ENCODE measurements at regions not wholly inside any gene's neighbourhood (a gene's known extent, or its start where the extent isn't known, plus 50 kb on each side); places are given as distances from the start of the nearest gene placed in this dataset.

DNA sequence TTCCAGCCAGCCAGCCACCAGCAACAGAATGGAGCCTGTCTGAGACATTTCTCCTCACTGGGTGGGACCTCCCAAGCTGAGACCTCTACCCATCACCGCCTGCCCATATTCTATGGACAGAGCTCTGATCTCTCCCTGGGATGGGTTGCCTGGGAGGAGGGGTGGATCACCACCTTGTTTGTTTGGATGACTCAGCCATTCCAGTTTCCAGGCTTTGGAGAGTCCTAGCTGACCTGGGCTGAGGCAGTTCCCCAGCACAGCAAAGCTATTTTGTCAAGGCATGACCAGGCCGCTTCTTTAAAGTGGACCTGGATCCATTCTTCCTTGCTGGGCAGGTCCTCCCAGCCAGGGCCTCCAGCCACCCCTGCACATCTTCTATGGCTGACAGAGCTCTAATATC lies 982.3 kb downstream of the DNAJB9 start:
- no peak overlapping the region for H3K27ac ChIP-seq (ENCODE audit: low read depth in 1 of 2, low read length in 2 of 2)
- 95% methylated on average over 2 of the region's 2 CpGs for WGBS
- H3K4me3 ChIP-seq (ENCODE audit: low read depth in 1 of 3, low read length in 3 of 3), result no peak overlapping the region
- no peaks in the 10 kb centered on the region for H3K4me1 ChIP-seq (ENCODE audit: control insufficient read depth in 4 of 4, insufficient read depth in 4 of 4, low read length in 3 of 4)
- no peak for DNase-seq (ENCODE audit: low spot score)
- no peak overlapping the region for H3K9ac ChIP-seq (ENCODE audit: low read depth in 1 of 2, low read length in 2 of 2)
- H3K27me3 ChIP-seq (ENCODE audit: control insufficient read depth in 4 of 4, insufficient read depth in 4 of 4, low read length in 3 of 4), result no peaks in the 10 kb centered on the region
- no peaks in the 10 kb centered on the region for H3K36me3 ChIP-seq (ENCODE audit: control insufficient read depth in 4 of 4, insufficient read depth in 3 of 4, low read depth in 1 of 4, low read length in 3 of 4)
- no peak for TF ChIP-seq ZBTB33 (IDR thresholded peaks at IDR 0.05)
- TF ChIP-seq SP1 (IDR thresholded peaks at IDR 0.05), result no peak
- no peak for TF ChIP-seq YY1 (IDR thresholded peaks at IDR 0.05)
- TF ChIP-seq EGR1 (IDR thresholded peaks at IDR 0.05; ENCODE audit: low read depth in 2 of 2), result no peak
- TF ChIP-seq MAX (IDR thresholded peaks at IDR 0.05), result no peak
- no peak for TF ChIP-seq NR2F2 (IDR thresholded peaks at IDR 0.05)
- TF ChIP-seq RXRA (IDR thresholded peaks at IDR 0.05), result no peak
- no peak for TF ChIP-seq ATF3 (IDR thresholded peaks at IDR 0.05)
- H3K9me3 ChIP-seq (ENCODE audit: control insufficient read depth in 4 of 4, low read length in 3 of 4), result peaks cover 0 to 4% (median under 1%) of the 10 kb centered on the region in 4 donors

DNA sequence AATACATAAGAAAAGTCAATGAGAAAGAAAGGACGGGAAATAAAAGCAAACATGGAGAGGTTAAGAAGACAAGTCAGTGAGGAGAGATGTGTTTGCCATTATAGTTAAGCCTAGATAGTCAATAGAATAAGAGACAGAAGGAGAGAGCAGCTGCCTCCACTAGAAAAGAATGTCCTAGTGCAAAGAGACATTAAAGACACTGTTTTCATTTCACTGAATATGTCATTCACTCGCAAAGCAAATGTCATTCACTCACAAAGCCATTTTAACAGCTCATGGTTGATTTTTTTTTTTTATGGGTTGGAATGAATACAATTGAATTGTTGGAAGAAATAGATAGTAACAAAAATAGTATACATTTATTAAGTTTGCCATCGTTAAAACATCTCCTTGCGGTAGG lies 1007.6 kb downstream of the DNAJB9 start:
- Histone ChIP-seq H3K36me3 (ENCODE audit: control insufficient read depth in 4 of 4, insufficient read depth in 3 of 4, low read depth in 1 of 4, low read length in 3 of 4) (no peaks in the 10 kb centered on the region), H3K4me3 (ENCODE audit: low read depth in 1 of 3, low read length in 3 of 3) (no peak overlapping the region), H3K27ac (ENCODE audit: low read depth in 1 of 2, low read length in 2 of 2) (no peak overlapping the region), H3K27me3 (ENCODE audit: control insufficient read depth in 4 of 4, insufficient read depth in 4 of 4, low read length in 3 of 4) (peaks cover 0 to 2% (median 0%) of the 10 kb centered on the region in 4 donors), H3K9me3 (ENCODE audit: control insufficient read depth in 4 of 4, low read length in 3 of 4) (no peaks in the 10 kb centered on the region), H3K9ac (ENCODE audit: low read depth in 1 of 2, low read length in 2 of 2) (no peak overlapping the region), H3K4me1 (ENCODE audit: control insufficient read depth in 4 of 4, insufficient read depth in 4 of 4, low read length in 3 of 4) (no peaks in the 10 kb centered on the region)
- TF ChIP-seq ATF3 (IDR thresholded peaks at IDR 0.05), result no peak
- TF ChIP-seq RAD21 (IDR thresholded peaks at IDR 0.05), result no peak
- no peak for TF ChIP-seq NR2F2 (IDR thresholded peaks at IDR 0.05)
- no peak for TF ChIP-seq TAF1 (conservative IDR thresholded peaks at IDR 0.05)
- no peak for TF ChIP-seq FOXA2 (IDR thresholded peaks at IDR 0.05)
- TF ChIP-seq EGR1 (IDR thresholded peaks at IDR 0.05; ENCODE audit: low read depth in 2 of 2), result no peak
- TF ChIP-seq JUND (IDR thresholded peaks at IDR 0.05), result no peak
- no peak for TF ChIP-seq SP1 (IDR thresholded peaks at IDR 0.05)
- TF ChIP-seq ZBTB33 (IDR thresholded peaks at IDR 0.05), result no peak
- TF ChIP-seq, protein P1, sequence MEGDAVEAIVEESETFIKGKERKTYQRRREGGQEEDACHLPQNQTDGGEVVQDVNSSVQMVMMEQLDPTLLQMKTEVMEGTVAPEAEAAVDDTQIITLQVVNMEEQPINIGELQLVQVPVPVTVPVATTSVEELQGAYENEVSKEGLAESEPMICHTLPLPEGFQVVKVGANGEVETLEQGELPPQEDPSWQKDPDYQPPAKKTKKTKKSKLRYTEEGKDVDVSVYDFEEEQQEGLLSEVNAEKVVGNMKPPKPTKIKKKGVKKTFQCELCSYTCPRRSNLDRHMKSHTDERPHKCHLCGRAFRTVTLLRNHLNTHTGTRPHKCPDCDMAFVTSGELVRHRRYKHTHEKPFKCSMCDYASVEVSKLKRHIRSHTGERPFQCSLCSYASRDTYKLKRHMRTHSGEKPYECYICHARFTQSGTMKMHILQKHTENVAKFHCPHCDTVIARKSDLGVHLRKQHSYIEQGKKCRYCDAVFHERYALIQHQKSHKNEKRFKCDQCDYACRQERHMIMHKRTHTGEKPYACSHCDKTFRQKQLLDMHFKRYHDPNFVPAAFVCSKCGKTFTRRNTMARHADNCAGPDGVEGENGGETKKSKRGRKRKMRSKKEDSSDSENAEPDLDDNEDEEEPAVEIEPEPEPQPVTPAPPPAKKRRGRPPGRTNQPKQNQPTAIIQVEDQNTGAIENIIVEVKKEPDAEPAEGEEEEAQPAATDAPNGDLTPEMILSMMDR (IDR thresholded peaks at IDR 0.05; ENCODE audit: low read depth, low read length, missing input control), result no peak
- TF ChIP-seq GABPA (IDR thresholded peaks at IDR 0.05 in 1 of 2, conservative IDR thresholded peaks at IDR 0.05 in 1 of 2), result no peak
- no peak for TF ChIP-seq HNF4G (IDR thresholded peaks at IDR 0.05)
- no peak for TF ChIP-seq FOXA1 (IDR thresholded peaks at IDR 0.05)
- no peak for TF ChIP-seq REST (IDR thresholded peaks at IDR 0.05)
- no peak for TF ChIP-seq HNF4A (conservative IDR thresholded peaks at IDR 0.05)
- TF ChIP-seq RXRA (IDR thresholded peaks at IDR 0.05), result no peak
- no peak for DNase-seq (ENCODE audit: low spot score)
- WGBS, result 65% methylated on average over 4 of the region's 4 CpGs

Data from liver (tissue), 8 donors.